ENCODE measurements at regions not wholly inside any gene's neighbourhood (a gene's known extent, or its start where the extent isn't known, plus 50 kb on each side); places are given as distances from the start of the nearest gene placed in this dataset.

GRCh38 chr13:77838271-77838670 is 80.4 kb downstream of the EDNRB start:
- TF ChIP-seq, protein P1, sequence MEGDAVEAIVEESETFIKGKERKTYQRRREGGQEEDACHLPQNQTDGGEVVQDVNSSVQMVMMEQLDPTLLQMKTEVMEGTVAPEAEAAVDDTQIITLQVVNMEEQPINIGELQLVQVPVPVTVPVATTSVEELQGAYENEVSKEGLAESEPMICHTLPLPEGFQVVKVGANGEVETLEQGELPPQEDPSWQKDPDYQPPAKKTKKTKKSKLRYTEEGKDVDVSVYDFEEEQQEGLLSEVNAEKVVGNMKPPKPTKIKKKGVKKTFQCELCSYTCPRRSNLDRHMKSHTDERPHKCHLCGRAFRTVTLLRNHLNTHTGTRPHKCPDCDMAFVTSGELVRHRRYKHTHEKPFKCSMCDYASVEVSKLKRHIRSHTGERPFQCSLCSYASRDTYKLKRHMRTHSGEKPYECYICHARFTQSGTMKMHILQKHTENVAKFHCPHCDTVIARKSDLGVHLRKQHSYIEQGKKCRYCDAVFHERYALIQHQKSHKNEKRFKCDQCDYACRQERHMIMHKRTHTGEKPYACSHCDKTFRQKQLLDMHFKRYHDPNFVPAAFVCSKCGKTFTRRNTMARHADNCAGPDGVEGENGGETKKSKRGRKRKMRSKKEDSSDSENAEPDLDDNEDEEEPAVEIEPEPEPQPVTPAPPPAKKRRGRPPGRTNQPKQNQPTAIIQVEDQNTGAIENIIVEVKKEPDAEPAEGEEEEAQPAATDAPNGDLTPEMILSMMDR (IDR thresholded peaks at IDR 0.05; ENCODE audit: insufficient read depth, low read depth, low read length) = no peak
- DNase-seq (ENCODE audit: low read depth) = no peak
- no peak overlapping the region for H3K4me3 ChIP-seq (ENCODE audit: low read depth, low read length)

GRCh38 chr13:77836423-77836822 is 82.2 kb downstream of the EDNRB start:
- TF ChIP-seq, protein P1 (IDR thresholded peaks at IDR 0.05; ENCODE audit: insufficient read depth, low read depth, low read length) = no peak
- H3K4me3 ChIP-seq (ENCODE audit: low read depth, low read length) = no peak overlapping the region
- DNase-seq (ENCODE audit: low read depth) = peak; percentile 88

GRCh38 chr13:77833331-77833863 is 85.2 kb downstream of the EDNRB start:
- H3K4me3 ChIP-seq (ENCODE audit: low read depth, low read length) = no peak overlapping the region
- TF ChIP-seq, protein P1 (IDR thresholded peaks at IDR 0.05; ENCODE audit: insufficient read depth, low read depth, low read length) = no peak
- DNase-seq (ENCODE audit: low read depth) = peak; percentile 95

DNA sequence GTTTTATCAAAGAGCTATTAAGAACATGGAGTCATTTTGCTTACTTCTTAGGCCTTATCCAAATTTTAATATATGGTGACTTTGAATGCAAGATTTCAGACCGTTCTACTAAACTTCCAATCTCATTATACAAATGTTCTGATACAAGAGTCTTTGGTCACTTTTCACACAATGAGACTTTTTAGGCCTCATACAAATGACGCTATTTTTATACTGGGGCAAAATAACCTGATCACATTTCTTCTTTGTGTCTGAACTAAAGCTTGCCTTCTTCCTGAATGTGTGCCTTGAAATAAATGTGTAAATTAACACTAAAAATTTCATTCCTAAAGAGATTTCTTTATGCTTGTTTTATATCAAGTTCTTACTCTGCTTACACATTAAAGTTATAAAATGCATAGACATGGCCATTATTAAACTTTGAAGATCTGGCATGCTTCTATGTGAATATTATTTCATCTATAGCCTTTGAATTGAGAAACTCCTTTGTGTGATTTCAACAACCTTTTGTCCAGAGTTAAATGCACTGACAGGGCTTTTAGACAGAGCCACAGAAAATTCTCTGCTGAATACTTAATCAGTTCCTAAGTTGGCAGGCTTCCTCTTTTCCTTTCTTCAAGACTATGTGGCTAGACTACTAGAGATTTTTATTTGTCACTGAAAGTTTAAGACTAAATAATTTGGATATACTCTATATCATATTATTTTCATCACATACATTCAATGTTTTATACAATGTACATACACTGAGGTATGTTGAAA is 86.1 kb downstream of the EDNRB start:
- no peak overlapping the region for H3K4me3 ChIP-seq (ENCODE audit: low read depth, low read length)

GRCh38 chr13:77831866-77832265 is 86.8 kb downstream of the EDNRB start:
- TF ChIP-seq, protein P1 (IDR thresholded peaks at IDR 0.05; ENCODE audit: insufficient read depth, low read depth, low read length) = no peak
- H3K4me3 ChIP-seq (ENCODE audit: low read depth, low read length) = no peak overlapping the region
- DNase-seq (ENCODE audit: low read depth) = no peak

More for the DNA sequence above, 86.1 kb downstream of the EDNRB start:
- TF ChIP-seq, protein P1 (IDR thresholded peaks at IDR 0.05; ENCODE audit: insufficient read depth, low read depth, low read length) = no peak
- peak; percentile 25 for DNase-seq (ENCODE audit: low read depth)

- no peak overlapping the region for H3K4me3 ChIP-seq (ENCODE audit: low read depth, low read length)
- TF ChIP-seq, protein P1 (IDR thresholded peaks at IDR 0.05; ENCODE audit: insufficient read depth, low read depth, low read length) = no peak
- DNase-seq (ENCODE audit: low read depth) = no peak
Observed at GRCh38 chr13:77829963-77830362, 88.7 kb downstream of the EDNRB start.

Data from fibroblast of villous mesenchyme (primary cell).